ENCODE measurements at regions not wholly inside any gene's neighbourhood (a gene's known extent, or its start where the extent isn't known, plus 50 kb on each side); places are given as distances from the start of the nearest gene placed in this dataset.

DNA sequence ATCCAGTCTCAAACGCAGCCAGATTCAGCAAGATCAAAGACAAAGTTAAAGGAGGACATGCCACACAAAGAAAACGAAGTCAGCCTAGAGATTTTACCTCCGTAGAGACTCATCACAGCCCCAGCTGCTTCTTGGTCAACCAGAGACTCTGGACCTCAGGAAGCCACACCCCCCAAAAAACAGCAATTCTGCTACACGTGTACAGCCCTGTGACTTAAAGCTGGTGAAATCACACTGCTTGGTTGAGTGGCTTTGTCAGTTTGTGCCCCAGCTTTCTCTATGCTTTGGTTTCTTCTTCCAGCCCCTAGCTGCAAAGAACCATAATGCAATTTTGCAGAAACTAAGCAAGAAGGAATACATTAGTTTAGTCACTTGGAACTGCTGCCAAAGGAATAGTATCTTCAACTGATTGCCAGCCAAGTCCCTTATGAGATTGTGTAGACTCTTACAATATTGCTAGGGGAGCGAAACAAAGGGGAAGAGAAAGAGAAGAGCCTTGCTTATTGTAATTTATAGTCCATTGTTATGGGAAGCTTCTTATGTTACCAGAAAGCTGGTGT is 158.8 kb upstream of the ZNF462 start:
- no peak for DNase-seq (ENCODE audit: low read depth in 2 of 2)

GRCh38 chr9:106707291-106707690 is 155.7 kb upstream of the ZNF462 start:
- no peak for DNase-seq (ENCODE audit: low read depth in 2 of 2)

GRCh38 chr9:106707738-106708474 is 155.1 kb upstream of the ZNF462 start:
- no peak for DNase-seq (ENCODE audit: low read depth in 2 of 2)

DNA sequence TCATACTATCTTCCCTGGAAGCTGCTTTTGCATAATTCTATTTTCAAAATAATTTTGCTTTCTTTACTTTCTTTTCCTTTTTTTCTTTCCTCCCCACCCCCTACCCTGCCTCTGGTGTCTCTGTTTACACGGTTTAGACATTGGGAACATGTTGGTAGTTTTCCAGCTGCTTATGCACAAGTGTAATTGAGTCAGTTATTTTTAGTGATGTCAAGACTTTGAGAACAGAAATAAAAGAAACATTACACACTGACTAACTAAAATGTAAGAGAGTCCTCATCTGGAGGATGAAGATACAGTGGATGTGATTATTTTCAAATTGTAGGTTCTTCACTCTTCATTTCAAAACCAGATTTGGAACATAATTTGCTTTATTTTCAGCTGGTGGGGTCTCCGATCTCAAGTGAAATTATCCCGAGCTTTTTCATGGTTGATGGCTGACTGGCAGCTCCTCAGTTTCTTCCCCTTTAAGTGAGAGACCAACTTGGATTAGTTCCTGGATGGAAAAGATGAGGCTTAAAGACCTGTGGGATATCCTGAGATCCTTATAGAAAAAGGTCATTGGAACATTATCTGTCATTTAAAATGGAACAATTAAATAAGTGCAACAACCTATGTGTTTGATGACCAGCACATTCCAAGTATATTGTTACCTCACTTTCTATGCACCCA is 154.4 kb upstream of the ZNF462 start:
- DNase-seq (ENCODE audit: low read depth in 2 of 2), result no peak

DNA sequence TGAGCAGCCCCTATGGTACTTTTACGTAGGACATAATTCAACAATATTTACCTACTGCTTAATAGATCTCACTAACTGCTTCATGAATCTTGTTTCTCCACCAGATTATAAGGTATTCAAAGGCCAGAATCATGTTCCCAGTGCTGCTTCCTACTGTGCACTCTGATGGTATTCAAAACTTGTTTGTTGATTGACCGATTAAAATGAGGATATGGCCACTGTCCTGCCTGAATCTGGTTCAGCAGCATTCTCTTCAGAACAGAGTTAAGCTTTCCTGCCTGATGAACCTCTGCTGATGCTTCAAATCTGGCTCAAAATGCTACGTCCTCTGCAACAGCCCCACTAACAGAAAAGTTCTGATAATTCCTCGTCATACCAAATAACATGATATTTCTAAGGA is 150.7 kb upstream of the ZNF462 start:
- DNase-seq (ENCODE audit: low read depth in 2 of 2), result no peak

- DNase-seq (ENCODE audit: low read depth in 2 of 2), result no peak
These were observed 149.8 kb upstream of the ZNF462 start for GRCh38 chr9:106713206-106713605.

GRCh38 chr9:106716820-106717219 is 146.1 kb upstream of the ZNF462 start:
- no peak for DNase-seq (ENCODE audit: low read depth in 2 of 2)

DNA sequence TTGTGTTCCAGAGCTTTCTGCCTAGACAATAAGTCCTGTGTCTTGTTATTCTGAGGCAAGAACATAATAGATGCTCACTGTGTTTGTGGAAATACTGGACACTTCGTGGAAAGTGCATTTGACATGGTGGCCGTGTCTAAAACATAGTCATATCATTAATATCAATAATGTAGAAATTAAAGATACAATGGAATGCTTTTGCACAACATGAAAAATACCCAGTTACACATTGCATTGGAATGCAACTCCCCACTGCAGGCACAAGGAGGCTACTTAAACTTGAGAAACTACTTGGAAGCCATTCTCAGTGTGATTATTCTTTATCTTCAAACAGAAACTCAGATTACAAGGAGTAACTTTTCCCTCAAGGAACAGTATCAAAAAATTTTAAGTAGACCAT is 145.3 kb upstream of the ZNF462 start:
- DNase-seq (ENCODE audit: low read depth in 2 of 2), result no peak

DNA sequence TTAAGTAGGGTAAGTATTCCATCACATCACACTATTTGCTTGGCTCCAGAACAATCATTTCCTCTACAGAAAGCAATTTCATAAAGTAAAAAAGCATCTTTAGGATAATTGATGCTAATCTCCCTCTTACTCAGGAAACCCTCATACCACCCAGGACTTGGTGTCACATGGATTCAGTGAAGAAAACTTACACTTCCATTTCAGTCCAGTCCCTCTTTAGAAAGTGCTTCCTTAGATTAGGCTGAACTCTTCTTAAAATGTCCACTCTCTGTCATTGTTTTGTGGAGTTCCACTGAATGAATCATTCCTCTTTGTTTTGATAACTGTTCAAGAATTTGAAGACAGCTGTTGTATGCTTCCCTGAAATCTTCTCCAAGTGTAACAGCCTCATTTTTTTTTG is 144.0 kb upstream of the ZNF462 start:
- no peak for DNase-seq (ENCODE audit: low read depth in 2 of 2)

GRCh38 chr9:106722051-106722753 is 140.8 kb upstream of the ZNF462 start:
- DNase-seq (ENCODE audit: low read depth in 2 of 2), result no peak

DNA sequence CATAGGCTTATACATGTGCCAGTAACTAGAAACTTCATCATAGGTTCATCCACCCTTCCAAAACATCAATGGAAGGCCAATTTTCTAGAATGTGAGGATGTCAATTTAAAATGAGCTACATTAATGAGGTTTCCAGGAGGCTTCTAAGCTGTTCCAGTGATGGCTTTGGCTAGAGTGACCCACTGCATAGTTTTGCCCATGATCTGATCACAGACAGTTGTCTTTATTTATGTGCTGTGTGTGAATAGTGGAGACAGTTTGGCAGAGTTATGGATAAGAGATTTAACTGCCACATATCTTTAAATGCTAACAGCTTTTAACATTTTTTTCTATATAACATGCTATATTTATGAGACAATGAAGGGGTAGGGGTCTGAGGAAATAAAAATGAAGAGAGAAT is 139.0 kb upstream of the ZNF462 start:
- DNase-seq (ENCODE audit: low read depth in 2 of 2), result no peak

DNA sequence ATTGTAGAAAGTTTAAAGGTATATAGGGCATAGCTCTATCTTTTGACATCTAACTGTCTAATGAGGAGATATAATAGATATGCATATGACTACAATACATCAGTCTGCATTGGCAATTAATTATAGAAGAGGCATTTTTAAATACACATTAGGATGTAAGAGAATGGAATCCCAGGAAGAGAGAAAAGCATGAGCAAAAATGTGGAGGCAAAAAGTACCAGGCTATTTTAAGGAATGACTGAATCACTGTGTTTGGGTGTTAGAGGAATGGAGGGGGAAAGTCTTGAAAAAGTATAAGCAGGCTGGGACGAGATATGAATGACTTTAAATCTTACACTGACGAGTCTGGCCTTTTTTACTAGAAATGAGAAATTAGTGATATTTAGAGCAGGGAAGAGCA is 138.4 kb upstream of the ZNF462 start:
- DNase-seq (ENCODE audit: low read depth in 2 of 2), result no peak

- DNase-seq (ENCODE audit: low read depth in 2 of 2), result no peak
These were observed 136.7 kb upstream of the ZNF462 start for GRCh38 chr9:106726070-106726815.

DNA sequence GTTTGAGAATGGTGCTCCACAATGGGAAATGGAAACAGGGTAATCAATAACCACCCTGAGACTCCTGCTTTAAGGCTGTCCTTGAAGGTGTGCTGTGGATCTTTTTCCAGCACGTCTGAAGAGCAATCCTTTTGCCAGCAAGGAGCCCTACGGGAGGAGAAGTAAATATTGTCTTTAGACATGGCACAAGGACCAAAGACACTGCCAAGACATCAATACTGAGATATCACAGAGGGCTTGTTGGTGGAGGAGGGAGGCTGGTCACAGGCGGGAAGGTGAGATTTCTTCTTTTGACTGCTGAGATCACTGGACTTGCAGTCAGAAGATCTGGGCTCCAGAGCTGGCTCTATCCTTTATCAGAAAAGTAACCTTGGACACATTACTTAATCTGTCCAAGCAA is 135.0 kb upstream of the ZNF462 start:
- no peak for DNase-seq (ENCODE audit: low read depth in 2 of 2)

DNA sequence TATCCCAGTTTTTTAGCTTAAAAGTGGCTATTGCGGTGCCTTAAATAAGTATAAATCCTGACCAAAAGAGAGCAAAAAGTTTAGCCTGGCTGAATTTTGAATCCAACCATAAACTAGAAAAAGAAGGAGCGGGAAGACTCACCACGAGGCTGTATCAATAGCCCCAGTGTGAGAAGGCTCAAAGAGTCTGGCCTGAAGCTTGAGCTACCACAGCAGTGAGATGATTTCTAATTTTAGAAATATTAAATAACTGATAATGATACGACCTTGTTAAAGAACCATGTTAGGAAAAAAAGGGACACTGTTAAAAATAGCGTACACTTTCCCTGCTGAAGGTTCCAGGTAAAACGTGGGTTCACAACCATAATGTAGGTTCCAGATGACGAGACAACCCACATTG is 134.1 kb upstream of the ZNF462 start:
- no peak for DNase-seq (ENCODE audit: low read depth in 2 of 2)

DNA sequence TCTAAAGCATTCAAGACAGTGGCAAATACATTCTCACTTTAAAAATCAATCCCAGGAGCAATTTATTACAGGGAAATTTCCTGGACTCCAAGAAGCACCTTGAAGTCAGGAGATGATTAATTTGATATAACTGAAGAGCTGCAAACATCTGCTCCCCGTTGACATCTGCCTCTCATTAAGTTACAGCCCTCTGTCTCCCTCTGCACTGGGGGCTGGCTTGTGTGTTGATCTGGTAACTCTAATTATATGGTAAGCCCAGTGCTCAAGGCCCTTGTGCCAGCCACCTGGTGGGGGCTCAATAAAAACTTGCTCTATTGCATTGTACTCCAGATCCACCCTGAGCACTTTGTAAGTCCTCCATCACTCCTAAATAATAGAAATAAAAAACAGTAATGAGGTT is 131.1 kb upstream of the ZNF462 start:
- no peak for DNase-seq (ENCODE audit: low read depth in 2 of 2)

DNA sequence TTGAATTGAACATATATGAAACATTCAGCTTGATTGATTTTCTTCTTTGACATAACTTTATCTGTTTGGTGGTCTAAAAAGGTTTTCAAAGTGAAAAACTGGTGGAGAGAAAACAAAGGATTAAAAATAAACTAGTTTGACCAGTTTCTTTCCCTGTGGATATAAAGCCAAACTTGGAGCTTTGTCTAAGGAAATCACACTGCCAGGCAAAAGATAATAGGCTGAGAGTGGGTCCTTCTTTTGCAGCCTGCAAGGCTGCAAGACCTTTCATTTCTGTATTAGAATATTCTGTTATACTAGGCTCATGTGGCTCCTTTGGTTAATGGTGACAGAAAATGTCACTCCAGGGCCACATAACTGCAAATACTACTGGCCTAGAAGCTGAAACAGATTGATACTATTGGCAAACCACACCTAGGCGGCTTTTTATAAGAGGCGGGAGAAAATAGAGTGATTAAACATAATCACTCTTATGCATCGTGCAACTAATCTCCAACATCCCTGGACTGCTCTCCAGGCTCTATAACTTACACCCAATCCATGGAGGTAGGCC is 129.1 kb upstream of the ZNF462 start:
- no peak for DNase-seq (ENCODE audit: low read depth in 2 of 2)

DNA sequence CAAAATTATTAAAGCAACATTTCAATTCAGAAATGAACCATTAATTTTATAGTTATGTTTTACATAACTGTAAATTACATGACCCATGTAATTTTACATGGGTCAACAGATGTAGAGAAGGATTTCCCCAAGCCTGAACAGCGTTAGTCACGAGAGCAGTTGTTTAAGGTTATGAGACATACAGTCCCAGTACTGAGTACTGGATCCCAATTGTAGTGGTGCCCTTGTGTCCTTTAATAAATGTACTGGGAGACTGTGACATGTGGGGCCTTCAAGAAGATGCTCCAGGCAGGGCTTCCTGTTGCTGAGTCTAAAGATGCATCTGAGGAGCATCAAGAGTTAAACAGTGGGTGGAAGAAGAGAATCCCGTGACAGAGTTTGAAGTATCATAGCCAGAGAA is 125.5 kb upstream of the ZNF462 start:
- DNase-seq (ENCODE audit: low read depth in 2 of 2), result no peak

DNA sequence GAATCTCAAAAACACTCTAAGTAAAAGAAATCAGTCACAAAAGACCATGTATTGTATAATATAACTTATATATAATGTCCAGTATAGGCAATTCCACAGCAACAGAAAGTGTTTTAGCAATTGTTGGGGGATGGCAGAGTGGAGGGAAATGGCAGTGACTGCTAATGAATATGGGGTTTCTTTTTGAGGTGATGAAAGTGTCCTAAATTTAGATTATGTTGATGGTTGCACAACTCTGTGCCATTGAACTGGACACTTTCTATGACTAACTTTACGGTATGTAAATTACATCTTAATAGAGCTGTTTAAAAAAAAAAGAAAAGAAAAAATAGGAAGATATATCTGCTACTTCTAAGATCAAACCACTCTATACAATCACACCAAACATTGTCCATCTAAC is 124.9 kb upstream of the ZNF462 start:
- DNase-seq (ENCODE audit: low read depth in 2 of 2), result no peak

DNA sequence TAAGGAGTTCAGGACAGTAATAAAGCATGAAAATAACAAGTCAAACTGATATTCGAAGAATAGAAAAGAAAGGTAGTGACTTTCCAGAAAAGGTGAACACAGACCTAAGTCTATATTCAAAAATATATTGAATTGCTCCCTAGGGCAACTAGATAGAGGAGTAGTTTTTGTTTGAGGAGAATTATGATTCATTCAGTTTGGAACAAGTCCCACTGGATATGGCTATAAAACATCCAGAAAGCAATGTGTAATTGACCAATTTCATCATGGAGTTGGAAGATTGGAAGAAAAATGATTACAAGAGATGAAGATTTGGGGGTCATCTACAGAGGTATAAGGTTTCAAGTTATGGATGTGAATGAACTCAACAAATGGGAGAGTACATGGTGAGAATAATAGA is 117.5 kb upstream of the ZNF462 start:
- DNase-seq (ENCODE audit: low read depth in 2 of 2), result no peak

DNA sequence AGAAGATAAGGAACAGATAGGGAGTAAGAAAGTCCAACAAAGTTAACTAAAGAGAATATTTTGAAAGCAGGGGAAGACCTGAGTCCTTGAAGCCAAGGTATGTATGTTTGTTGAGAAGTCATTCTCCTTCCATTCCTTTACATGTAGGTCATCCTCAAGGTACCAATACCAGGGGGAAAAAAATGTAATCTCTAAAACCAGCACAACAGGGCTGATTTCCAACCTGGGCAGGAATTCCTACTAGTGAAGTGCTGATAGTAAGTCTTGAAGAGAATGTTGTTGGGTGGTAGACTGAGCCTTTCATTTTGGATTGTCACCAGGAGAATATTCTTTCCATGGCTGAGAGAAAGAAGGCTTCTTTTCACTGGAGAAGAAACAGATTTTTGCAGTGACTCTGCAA is 117.1 kb upstream of the ZNF462 start:
- no peak for DNase-seq (ENCODE audit: low read depth in 2 of 2)

DNA sequence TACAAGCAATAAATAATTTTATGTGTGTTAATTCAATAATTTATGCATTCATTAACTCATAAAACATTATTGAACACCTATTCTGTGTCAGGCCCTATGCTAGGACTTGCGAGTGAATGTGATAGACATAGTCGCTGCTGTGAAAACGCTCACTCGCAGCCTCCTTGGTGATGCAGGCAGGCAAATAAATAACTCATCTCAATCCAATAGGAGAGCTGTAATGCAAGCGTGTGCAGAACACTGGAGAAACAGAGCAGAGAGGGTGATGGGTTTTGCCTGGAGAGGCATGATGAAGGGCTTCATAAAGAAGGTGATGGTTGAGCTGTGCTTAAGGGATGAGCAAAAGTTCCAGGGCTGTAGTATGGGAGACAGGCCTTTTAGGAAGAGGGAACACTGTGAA is 111.3 kb upstream of the ZNF462 start:
- DNase-seq (ENCODE audit: low read depth in 2 of 2), result no peak
